ENCODE measurements at regions not wholly inside any gene's neighbourhood (a gene's known extent, or its start where the extent isn't known, plus 50 kb on each side); places are given as distances from the start of the nearest gene placed in this dataset.

DNA sequence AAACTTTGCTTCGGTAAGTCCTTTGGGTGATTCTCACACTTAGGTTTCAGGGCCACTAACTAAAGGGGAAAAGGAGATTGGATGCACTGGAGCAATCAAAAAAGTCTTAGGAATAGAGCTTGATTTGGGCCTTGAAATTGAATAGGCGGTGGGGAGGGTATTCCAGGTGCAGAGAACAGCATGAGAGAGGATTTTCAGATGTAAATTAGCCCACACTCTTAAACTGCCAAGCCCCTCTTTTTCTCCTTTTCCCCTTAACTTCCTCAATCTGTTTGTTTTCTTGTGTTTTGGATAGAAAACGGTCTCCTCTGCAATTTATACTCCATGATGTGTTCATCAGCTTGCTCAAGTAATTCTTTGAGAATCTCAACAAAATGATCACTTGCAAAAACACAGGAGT, 62.1 kb upstream of the RIPOR2 start:
- TF ChIP-seq POLR2A (IDR thresholded peaks at IDR 0.05), result no peak
- no peak for TF ChIP-seq POLR2AphosphoS5 (IDR thresholded peaks at IDR 0.05)
- no peak for TF ChIP-seq EP300 (IDR thresholded peaks at IDR 0.05)
- TF ChIP-seq, protein P1, sequence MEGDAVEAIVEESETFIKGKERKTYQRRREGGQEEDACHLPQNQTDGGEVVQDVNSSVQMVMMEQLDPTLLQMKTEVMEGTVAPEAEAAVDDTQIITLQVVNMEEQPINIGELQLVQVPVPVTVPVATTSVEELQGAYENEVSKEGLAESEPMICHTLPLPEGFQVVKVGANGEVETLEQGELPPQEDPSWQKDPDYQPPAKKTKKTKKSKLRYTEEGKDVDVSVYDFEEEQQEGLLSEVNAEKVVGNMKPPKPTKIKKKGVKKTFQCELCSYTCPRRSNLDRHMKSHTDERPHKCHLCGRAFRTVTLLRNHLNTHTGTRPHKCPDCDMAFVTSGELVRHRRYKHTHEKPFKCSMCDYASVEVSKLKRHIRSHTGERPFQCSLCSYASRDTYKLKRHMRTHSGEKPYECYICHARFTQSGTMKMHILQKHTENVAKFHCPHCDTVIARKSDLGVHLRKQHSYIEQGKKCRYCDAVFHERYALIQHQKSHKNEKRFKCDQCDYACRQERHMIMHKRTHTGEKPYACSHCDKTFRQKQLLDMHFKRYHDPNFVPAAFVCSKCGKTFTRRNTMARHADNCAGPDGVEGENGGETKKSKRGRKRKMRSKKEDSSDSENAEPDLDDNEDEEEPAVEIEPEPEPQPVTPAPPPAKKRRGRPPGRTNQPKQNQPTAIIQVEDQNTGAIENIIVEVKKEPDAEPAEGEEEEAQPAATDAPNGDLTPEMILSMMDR (IDR thresholded peaks at IDR 0.05), result no peak
- 92% methylated on average over 3 of the region's 3 CpGs for WGBS
- Histone ChIP-seq H3K4me3 (no peak overlapping the region), H3K27ac (no peak overlapping the region), H3K36me3 (no peaks in the 10 kb centered on the region), H3K9me3 (no peaks in the 10 kb centered on the region), H3K27me3 (no peaks in the 10 kb centered on the region), H3K4me1 (peaks cover 12% of the 10 kb centered on the region)
- no peak for DNase-seq (ENCODE audit: low spot score in 2 of 2)

GRCh38 chr6:25002326-25003091, 66.7 kb upstream of the RIPOR2 start:
- Histone ChIP-seq H3K4me3 (no peak overlapping the region), H3K9me3 (no peaks in the 10 kb centered on the region), H3K36me3 (no peaks in the 10 kb centered on the region), H3K27ac (peak overlapping the region; percentile 55), H3K4me1 (peaks cover 52% of the 10 kb centered on the region), H3K27me3 (no peaks in the 10 kb centered on the region)
- TF ChIP-seq POLR2AphosphoS5 (IDR thresholded peaks at IDR 0.05) (no peak), POLR2A (IDR thresholded peaks at IDR 0.05) (no peak), EP300 (IDR thresholded peaks at IDR 0.05) (no peak)
- TF ChIP-seq, protein P1 (IDR thresholded peaks at IDR 0.05), result no peak
- DNase-seq (ENCODE audit: low spot score in 2 of 2), result no peak
- WGBS, result 43% methylated on average over 11 of the region's 11 CpGs

DNA sequence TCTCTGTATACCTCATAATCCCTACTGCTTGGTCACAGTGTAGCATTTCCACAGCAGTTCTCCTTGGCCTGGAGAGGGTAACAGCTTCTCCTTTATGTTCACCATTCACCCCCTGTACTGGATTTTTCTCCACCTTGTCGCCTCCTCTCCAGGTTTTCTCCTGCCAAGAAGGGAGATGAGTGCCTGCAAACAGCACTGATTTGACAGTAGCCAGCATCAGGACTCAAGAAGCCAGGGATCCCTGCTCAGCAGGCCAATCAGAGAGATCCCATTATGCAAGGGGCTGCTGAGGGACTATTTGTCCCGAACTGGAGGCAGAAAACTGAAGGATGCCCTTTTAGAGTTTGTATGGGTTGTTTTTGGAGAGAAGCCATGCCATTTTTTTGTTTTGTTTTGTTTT, 68.6 kb upstream of the RIPOR2 start:
- Histone ChIP-seq H3K36me3 (no peaks in the 10 kb centered on the region), H3K4me1 (peaks cover 58% of the 10 kb centered on the region), H3K27me3 (no peaks in the 10 kb centered on the region), H3K4me3 (no peak overlapping the region), H3K9me3 (no peaks in the 10 kb centered on the region), H3K27ac (no peak overlapping the region)
- TF ChIP-seq EP300 (IDR thresholded peaks at IDR 0.05) (no peak), POLR2A (IDR thresholded peaks at IDR 0.05) (no peak), POLR2AphosphoS5 (IDR thresholded peaks at IDR 0.05) (no peak)
- TF ChIP-seq, protein P1 (IDR thresholded peaks at IDR 0.05), result no peak
- WGBS, result 89% methylated on average over 2 of the region's 2 CpGs
- no peak for DNase-seq (ENCODE audit: low spot score in 2 of 2)

GRCh38 chr6:25005010-25005409, 69.2 kb upstream of the RIPOR2 start:
- 87% methylated on average over 4 of the region's 4 CpGs for WGBS
- Histone ChIP-seq H3K4me1 (peaks cover 58% of the 10 kb centered on the region), H3K27me3 (no peaks in the 10 kb centered on the region), H3K36me3 (no peaks in the 10 kb centered on the region), H3K4me3 (no peak overlapping the region), H3K27ac (peak overlapping the region; percentile 89), H3K9me3 (no peaks in the 10 kb centered on the region)
- TF ChIP-seq POLR2A (IDR thresholded peaks at IDR 0.05) (no peak), POLR2AphosphoS5 (IDR thresholded peaks at IDR 0.05) (no peak), EP300 (IDR thresholded peaks at IDR 0.05) (no peak)
- TF ChIP-seq, protein P1 (IDR thresholded peaks at IDR 0.05), result no peak
- no peak for DNase-seq (ENCODE audit: low spot score in 2 of 2)

DNA sequence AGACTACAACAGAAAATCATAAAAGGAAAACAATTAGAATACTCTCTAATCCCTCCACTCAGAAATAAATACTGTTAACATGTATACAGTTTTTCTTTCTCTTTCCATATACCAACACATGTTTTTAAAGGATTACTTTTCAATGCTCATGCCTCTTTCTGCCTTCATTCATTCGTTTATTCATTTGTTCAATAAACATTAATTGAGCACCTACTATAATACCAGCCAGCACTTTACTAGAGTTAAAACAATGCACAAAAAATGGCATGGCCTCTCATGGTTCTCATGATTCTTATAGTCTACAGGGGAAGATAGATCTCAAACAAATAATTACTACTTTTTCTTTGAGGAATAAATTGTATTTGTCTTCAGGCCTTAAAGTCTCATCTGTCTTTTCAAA, 70.3 kb upstream of the RIPOR2 start:
- Histone ChIP-seq H3K4me3 (no peak overlapping the region), H3K9me3 (no peaks in the 10 kb centered on the region), H3K27me3 (no peaks in the 10 kb centered on the region), H3K27ac (peak overlapping the region; percentile 89), H3K4me1 (peaks cover 65% of the 10 kb centered on the region), H3K36me3 (no peaks in the 10 kb centered on the region)
- TF ChIP-seq POLR2A (IDR thresholded peaks at IDR 0.05) (no peak), EP300 (IDR thresholded peaks at IDR 0.05) (no peak), POLR2AphosphoS5 (IDR thresholded peaks at IDR 0.05) (no peak)
- TF ChIP-seq, protein P1 (IDR thresholded peaks at IDR 0.05), result no peak
- no peak for DNase-seq (ENCODE audit: low spot score in 2 of 2)
- whole genome bisulfite sequencing, result 95% methylated on average over 1 of the region's 1 CpG
